ENCODE measurements at regions not wholly inside any gene's neighbourhood (a gene's known extent, or its start where the extent isn't known, plus 50 kb on each side); places are given as distances from the start of the nearest gene placed in this dataset.

DNA sequence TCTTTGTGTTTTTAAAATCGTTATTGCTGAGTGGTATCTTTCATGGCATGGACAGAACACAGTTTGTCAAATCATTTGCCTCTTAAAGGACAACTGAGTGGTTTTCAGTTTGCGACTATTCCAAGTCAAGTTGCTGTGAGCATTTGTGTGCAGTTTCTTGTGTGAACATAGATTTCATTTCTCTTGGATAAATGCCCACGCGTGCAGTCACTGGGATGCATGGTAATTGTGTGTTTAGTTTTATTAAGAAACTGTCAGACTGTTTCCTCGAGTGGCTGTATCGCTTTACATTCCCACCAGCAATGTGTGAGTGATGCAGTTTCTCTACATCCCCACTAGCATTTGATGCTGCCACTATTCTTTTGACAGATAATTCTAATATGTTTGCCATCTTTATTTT, 154.0 kb upstream of the ARL4C start:
- no peak overlapping the region for H2AK5ac ChIP-seq (ENCODE audit: insufficient read length, low read length)
- H3K23me2 ChIP-seq (ENCODE audit: insufficient read length, low read depth, low read length, poor library complexity, severe bottlenecking): no peaks in the 10 kb centered on the region
- H2BK5ac ChIP-seq (ENCODE audit: insufficient read length, low read length): no peak overlapping the region
- H3K4ac ChIP-seq (ENCODE audit: low read depth, low read length): no peak overlapping the region
- H3K27ac Mint-ChIP-seq: no peak overlapping the region
- H2BK20ac ChIP-seq (ENCODE audit: low read depth, low read length, poor library complexity, severe bottlenecking): no peak overlapping the region
- H3K23ac ChIP-seq (ENCODE audit: insufficient read length, low read depth, low read length): no peak overlapping the region
- H2BK120ac ChIP-seq (ENCODE audit: low read depth, low read length, poor library complexity, severe bottlenecking): no peak overlapping the region
- no peak overlapping the region for H4K8ac ChIP-seq (replicated peaks; ENCODE audit: insufficient read length, low read depth, low read length)
- no peaks in the 10 kb centered on the region for H3K27me3 ChIP-seq (ENCODE audit: insufficient read depth, low read length)
- H3T11ph ChIP-seq (ENCODE audit: low read length): no peak overlapping the region
- no peak overlapping the region for H3K4me2 ChIP-seq (ENCODE audit: insufficient read depth, insufficient read length, low read length)
- no peak for DNase-seq
- no peak overlapping the region for H3K9ac ChIP-seq (ENCODE audit: extremely low read depth, insufficient read length, low read length)
- WGBS (ENCODE audit: extremely low coverage, insufficient read length, low lambda C conversion rate): no CpG with 5 or more reads among the region's 6 CpGs
- no peaks in the 10 kb centered on the region for H3K4me1 ChIP-seq (ENCODE audit: insufficient read depth, low read length)
- H3K18ac ChIP-seq (ENCODE audit: insufficient read length, low read depth, low read length): no peak overlapping the region
- no peaks in the 10 kb centered on the region for H3K79me2 ChIP-seq (ENCODE audit: insufficient read depth, low read length)
- H3K27ac ChIP-seq (ENCODE audit: insufficient read length, low read depth, low read length): no peak overlapping the region
- H3K56ac ChIP-seq (ENCODE audit: insufficient read length, low read depth, low read length): no peak overlapping the region
- TF ChIP-seq, protein P1, sequence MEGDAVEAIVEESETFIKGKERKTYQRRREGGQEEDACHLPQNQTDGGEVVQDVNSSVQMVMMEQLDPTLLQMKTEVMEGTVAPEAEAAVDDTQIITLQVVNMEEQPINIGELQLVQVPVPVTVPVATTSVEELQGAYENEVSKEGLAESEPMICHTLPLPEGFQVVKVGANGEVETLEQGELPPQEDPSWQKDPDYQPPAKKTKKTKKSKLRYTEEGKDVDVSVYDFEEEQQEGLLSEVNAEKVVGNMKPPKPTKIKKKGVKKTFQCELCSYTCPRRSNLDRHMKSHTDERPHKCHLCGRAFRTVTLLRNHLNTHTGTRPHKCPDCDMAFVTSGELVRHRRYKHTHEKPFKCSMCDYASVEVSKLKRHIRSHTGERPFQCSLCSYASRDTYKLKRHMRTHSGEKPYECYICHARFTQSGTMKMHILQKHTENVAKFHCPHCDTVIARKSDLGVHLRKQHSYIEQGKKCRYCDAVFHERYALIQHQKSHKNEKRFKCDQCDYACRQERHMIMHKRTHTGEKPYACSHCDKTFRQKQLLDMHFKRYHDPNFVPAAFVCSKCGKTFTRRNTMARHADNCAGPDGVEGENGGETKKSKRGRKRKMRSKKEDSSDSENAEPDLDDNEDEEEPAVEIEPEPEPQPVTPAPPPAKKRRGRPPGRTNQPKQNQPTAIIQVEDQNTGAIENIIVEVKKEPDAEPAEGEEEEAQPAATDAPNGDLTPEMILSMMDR (conservative IDR thresholded peaks at IDR 0.05): no peak
- H2AFZ ChIP-seq (ENCODE audit: low read length): no peak overlapping the region
- H3K9me3 Mint-ChIP-seq: peaks cover 0 to 3% of the 10 kb centered on the region in 2 experiments; a peak in 2 of 5 replicates
- no peak overlapping the region for H3K14ac ChIP-seq (ENCODE audit: insufficient read depth, low read length)
- H4K20me1 ChIP-seq (ENCODE audit: control insufficient read depth, insufficient read depth, insufficient read length): no peaks in the 10 kb centered on the region
- no peak overlapping the region for H3K4me3 Mint-ChIP-seq
- H3K79me1 ChIP-seq (ENCODE audit: insufficient read depth, low read depth, low read length, poor library complexity, severe bottlenecking): no peaks in the 10 kb centered on the region
- H2BK15ac ChIP-seq (ENCODE audit: low read depth, low read length): no peak overlapping the region
- H3K27me3 Mint-ChIP-seq (ENCODE audit: low read depth): no peaks in the 10 kb centered on the region; the same call in 1 of the 2 replicates
- H4K5ac ChIP-seq (ENCODE audit: insufficient read length, low read depth, low read length): no peak overlapping the region
- H2BK12ac ChIP-seq (ENCODE audit: insufficient read length, low read depth, low read length): no peak overlapping the region
- H3K4me1 Mint-ChIP-seq: no peaks in the 10 kb centered on the region
- H4K91ac ChIP-seq (ENCODE audit: insufficient read length, low read depth, low read length): no peak overlapping the region
- H3K36me3 Mint-ChIP-seq (ENCODE audit: insufficient read depth in 1 of 3, low read depth in 3 of 3): peaks cover 0 to 4% (median 0%) of the 10 kb centered on the region in 3 experiments; a peak in 2 of 7 replicates
- no peaks in the 10 kb centered on the region for H3K9me3 ChIP-seq (ENCODE audit: control insufficient read depth, low read depth, low read length)
